ENCODE measurements at regions not wholly inside any gene's neighbourhood (a gene's known extent, or its start where the extent isn't known, plus 50 kb on each side); places are given as distances from the start of the nearest gene placed in this dataset.

DNA sequence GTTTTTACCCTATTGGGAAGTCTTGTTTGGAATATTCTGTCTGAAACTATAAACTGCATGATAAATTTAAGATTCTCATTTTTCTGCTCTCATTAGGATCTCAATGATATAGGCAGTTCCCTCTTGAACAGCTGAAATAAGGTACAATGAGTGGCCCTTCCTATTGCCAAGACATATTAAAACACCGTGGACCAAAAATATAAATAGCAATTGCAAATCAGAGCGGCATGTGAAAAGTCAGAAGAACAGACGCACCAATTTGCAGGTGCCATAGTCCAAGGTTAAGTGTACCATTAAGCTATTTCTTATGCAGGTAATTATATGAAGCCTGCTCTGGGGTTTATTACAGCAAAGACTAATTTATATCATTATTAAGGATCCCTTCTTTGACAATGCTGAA is 920.8 kb upstream of the CELF2 start:
- DNase-seq: no peak
- intact Hi-C loops (cut with DNase I): no loop called here
- no peak for ATAC-seq

DNA sequence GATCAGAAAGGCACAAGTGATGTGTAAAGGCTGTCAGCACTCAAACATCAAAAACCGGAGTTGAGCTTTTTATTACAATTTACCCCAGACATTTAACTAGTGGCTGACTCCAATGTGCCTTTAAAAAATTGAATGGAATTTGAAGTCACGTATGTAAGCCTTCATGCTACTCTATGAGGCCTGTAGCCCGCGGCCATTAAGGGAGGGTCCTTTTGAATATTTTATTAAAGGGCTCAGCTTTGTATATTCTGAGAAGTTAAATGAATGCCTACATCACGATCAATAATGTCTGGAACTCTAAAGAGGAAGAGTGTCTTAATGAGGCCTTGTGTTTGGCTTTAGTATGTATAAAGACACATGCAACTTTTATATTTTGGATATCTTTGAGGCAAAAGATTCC is 916.6 kb upstream of the CELF2 start:
- intact Hi-C loops (cut with DNase I): no loop called here
- ATAC-seq: no peak
- DNase-seq: no peak

DNA sequence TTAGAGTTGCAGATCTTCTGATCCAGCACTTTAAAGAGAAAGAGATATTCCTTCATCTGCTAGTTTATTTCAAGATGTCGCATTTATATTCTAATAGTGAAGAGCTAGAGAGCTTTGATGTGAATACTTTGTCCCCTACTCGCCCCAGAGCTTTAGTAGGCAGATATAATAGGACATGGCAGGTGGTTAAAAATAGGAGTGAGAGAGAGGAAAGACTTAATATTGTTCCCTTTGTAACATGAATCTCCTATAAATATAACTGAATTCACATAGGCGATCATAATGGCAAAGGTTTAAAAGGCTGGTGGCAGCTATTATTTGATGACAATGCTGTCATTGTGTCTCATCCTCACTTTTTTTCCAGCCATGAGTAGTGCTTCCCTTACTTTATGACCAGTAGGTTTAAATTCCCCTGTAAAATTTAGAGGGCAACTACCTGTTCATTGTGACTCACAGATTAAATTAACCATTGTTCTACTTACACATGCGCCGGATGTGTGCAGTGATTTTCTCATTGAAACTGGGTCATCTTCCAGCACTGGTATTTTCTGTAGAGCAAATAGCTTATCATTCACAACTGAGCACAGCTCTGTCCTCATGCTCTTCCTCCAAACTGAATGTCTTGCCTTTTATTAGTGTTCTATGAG is 906.7 kb upstream of the CELF2 start:
- no peak for ATAC-seq
- intact Hi-C loops (cut with DNase I): no loop called here

DNA sequence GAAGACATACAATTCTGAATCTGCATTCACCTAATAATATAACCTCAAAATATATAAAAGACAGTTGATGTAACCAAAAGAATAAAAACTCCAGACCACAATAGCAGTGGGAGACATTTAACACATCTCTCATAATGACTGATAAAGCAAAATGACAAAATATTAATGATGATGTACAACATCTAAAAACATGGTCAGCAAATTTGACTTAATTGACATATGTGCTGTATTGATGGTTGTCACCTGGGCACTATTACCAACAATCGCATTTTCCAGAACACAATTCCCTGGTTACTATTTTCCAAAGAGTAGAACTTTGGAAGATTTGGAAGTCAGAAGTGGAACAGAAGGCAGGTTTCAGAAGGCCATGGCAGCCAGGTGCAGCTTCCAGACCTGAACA is 899.5 kb upstream of the CELF2 start:
- ATAC-seq: no peak
- intact Hi-C loops (cut with DNase I): no loop called here
- DNase-seq: no peak

More for the DNA sequence above, 906.7 kb upstream of the CELF2 start:
- DNase-seq: no peak

DNA sequence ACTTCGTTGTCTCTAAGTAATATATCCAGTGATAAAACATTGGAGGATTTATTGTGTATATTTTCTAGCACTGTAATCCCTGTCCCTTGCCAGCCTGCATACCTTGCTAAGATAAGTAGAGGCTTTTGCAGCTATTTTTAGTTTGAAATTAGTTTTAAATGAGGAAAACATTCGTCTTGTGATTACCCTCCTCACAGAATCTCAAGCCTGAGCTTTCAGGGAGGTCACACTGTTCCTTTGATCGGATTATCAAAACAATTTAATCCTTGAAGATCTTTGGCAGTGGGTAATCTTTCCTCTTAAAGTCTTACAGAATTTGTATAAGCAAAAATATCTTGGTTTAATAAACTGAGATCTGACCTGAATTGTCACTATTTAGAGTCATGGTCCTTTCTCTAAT is 897.0 kb upstream of the CELF2 start:
- ATAC-seq: no peak
- intact Hi-C loops (cut with DNase I): no loop called here

DNA sequence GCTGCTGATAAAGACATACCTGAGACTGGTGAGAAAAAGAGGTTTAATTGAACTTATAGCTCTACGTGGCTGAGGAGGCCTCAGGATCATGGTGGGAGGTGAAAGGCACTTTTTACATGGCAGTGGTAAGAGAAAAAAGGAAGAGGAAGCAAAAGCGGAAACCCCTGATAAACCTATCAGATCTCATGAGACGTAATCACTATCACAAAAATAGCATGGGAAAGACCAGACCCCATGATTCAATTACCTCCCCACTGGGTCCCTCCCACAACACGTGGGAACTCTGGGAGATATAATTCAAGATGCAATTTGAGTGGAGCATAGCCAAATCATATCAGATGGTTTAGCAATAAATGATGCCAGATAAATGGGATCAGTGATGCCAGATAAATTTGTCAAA is 892.0 kb upstream of the CELF2 start:
- DNase-seq: no peak
- no peak for ATAC-seq
- intact Hi-C loops (cut with DNase I): no loop called here

More for the DNA sequence above, 897.0 kb upstream of the CELF2 start:
- no peak for DNase-seq

DNA sequence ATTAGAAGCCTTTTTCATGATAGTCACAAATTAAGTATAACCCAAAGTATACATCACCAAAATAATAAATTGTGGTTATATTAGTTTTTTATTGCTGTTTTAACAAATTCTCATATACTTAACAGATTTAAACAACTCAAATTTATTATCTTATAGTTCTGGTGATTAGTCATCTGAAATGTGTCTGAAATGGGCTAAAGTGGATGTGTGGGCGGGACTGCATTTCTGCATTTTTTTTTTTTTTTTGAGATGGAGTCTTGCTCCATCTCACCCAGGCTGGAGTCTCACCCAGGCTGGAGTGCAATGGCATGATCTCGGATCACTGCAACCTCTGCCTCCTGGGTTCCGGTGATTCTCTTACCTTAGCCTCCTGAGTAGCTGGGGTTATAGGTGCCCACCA is 891.5 kb upstream of the CELF2 start:
- DNase-seq (no peak), ATAC-seq (no peak)
- intact Hi-C loops (cut with DNase I): no loop called here

DNA sequence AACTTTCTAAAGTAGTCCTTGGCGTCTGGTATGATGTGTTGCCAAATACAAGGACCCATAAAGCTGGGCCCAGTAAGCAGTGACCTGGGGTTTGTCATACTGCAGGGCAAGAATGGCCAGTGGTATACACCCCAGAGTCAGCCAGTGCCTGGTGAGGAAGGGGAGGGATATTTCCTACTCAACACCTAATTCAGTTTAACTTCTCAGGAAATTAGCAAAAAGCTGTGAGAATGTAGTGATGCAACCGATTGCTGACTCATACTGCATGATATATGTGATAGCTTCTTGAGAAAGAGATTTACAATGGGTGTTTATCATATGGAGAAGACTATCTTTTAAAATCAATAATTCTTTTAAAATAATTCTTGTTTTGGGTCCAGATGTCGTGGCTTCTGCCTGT is 889.3 kb upstream of the CELF2 start:
- DNase-seq (no peak), ATAC-seq (no peak)

DNA sequence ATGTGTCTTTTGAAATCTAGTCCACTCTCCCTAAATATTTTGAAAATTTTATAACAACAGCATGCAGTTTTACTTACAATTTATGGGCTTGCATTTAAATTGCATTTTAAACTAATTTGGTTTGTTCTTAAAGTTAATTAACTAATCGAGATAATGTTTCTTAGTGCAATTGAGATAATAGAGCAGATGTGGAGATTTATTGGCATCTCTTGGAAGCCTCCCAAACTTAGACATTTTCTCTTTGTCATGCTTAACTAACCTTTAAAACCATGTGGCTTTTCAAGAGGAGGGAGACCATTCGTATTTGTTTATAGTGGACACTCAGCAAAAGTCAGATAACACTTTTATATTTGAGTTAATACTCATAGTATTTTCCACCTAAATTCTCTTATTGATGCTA is 887.0 kb upstream of the CELF2 start:
- intact Hi-C loops (cut with DNase I): no loop called here
- ATAC-seq: no peak
- no peak for DNase-seq

More for the DNA sequence above, 889.3 kb upstream of the CELF2 start:
- intact Hi-C loops (cut with DNase I): no loop called here

DNA sequence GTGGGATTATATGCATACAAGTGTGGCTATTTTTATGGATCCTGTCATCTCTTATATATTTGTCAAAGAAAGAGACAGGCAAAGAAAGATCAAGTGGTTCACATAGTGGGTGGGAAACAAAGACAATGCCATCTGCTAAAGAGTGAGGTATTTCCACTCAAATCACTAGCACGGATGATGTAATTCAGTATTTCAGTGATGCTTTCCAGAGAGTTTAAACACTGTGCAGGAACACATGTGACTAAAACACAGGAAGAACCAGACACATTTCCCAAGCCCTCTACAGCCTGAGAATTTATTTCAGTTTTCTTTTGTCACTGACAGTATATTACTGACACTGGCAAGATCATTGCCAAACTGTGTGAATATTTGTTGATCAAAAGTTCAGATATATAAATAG is 885.7 kb upstream of the CELF2 start:
- no peak for ATAC-seq
- no peak for DNase-seq
- intact Hi-C loops (cut with DNase I): no loop called here

DNA sequence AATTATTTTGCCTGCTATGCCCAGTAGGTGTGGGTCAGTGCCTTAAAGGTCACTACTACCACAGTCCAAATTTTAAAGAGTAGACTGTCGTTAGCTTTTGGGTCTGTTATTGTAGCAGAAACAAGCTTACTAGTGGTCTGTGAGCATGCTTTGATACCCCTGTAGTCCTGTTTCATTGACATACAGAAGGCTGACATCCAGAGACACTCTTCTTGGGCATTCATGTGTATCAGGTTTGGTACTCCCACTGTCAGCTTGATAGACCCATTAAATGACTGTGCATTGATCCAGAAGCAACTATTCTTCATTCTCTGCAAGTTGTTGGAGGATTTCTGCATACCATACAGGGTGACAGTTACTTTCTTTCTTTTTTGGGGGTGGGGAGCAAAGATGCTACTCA is 884.4 kb upstream of the CELF2 start:
- ATAC-seq: no peak
- DNase-seq: no peak
- intact Hi-C loops (cut with DNase I): no loop called here

DNA sequence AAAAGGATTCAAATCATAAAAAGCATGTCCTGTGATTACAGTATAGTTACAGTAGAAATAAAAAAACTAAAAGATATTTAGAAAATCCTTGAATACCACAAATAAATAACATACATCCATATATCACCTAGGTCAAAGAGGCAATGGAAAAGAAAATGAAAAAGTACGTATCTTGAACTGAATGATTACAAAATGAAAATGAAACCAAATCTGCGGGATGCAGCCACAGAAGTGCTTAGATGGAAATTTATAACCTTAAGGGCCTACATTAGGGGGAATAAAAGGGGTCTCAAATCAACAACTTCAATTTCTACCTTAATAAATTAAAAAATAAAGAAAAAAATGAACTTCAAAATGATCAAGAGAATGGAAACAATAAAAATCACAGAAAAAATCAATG is 879.0 kb upstream of the CELF2 start:
- intact Hi-C loops (cut with DNase I): no loop called here
- ATAC-seq: no peak

DNA sequence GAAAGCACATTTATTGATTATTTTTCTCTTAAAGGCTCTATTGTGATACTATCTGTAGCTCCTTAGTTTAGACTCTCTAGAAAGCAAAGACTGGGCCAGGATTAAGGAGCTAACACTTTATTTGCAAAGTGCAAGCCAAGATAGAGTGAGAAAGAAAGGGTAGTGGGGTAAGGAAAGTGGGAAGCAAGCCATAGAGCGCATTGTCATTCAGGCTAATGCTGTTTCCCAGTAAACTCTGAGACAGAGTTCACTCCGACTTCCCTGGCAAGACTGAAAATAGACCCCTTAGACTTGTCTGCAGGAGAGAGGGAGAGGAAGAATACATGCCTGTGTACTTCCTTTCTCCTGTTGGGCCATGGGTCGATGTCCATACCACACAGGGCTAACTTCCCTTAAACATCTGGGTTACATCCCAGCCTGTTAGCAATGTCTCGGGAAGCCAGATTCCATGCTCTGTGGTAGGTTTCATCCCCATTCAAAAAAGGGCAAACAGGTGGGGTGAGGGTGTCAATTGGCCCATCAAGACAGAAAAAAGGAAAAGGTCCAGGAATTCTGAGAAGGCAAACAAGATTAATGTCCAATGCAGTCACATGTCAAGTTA is 875.8 kb upstream of the CELF2 start:
- intact Hi-C loops (cut with DNase I): no loop called here
- ATAC-seq: no peak

More for the DNA sequence above, 879.0 kb upstream of the CELF2 start:
- DNase-seq: no peak

DNA sequence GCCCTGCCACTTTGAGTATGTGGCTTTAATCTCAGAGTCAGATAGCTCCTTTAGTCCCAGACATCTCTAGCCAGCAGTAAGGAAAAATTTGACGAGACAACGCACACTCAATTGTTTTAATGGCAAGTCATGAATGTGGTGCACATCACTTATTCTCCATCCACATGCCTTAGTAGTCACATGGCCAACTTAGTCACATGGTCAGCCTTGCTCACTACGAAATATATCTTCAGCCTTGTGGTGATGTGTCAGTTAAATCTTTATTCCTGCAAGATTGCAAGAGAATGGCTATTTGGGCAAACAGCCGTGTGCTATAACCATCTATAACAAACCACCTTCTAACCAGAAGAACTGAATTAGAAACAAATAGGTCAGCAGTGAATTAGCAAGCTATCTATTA is 871.1 kb upstream of the CELF2 start:
- ATAC-seq (no peak), DNase-seq (no peak)
- intact Hi-C loops (cut with DNase I): no loop called here

More for the DNA sequence above, 875.8 kb upstream of the CELF2 start:
- no peak for DNase-seq

DNA sequence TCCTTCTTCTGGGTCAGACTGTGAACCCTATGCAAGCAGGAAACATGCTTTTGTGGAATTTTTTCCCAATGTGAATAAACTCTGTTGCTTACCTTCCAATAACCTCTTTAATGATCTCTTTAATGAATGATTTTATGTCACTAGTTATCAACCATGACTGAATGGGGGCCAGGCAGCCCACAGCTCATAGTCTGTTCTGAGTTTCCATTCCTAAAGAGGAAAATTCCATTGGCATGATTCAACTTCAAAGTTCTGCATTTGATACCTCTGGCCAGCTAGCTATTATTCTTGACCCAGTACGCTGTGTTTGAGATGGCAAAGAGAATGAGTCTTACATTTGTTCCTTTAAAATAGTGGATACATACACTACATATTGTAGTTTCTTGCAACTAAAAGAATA is 867.8 kb upstream of the CELF2 start:
- ATAC-seq (no peak), DNase-seq (no peak)
- intact Hi-C loops (cut with DNase I): no loop called here

DNA sequence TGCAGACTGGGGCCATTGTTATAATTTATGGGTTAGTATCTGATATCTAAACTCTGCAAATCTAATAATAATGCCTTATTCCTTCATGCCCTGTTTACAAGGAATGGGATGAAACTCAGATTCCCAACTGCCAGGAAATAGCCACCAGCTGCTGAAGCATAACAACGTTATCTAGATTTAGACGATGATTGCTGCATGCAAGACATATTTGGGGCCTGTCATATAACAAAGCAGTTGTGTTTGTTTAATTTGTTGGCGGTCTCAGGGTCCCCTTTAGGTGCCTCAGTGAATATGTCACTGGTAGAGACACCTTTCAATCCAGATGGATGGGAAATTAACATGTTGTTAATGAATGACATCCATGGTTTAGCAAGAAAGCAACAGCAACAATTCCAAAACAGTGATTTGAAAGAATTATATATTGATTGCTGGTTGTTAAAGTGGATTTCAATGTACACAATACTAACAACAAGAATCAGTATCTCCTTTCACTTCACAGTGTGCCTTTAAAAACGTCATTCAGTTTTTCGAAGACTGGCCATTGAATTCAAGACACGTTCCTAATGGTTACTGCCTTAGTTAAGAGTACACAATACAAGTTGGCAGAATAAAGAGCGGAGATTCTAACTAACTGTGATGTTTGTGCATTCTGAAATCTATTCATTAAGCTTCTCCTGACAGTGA is 860.6 kb upstream of the CELF2 start:
- intact Hi-C loops (cut with DNase I): no loop called here
- ATAC-seq (no peak), DNase-seq (no peak)

DNA sequence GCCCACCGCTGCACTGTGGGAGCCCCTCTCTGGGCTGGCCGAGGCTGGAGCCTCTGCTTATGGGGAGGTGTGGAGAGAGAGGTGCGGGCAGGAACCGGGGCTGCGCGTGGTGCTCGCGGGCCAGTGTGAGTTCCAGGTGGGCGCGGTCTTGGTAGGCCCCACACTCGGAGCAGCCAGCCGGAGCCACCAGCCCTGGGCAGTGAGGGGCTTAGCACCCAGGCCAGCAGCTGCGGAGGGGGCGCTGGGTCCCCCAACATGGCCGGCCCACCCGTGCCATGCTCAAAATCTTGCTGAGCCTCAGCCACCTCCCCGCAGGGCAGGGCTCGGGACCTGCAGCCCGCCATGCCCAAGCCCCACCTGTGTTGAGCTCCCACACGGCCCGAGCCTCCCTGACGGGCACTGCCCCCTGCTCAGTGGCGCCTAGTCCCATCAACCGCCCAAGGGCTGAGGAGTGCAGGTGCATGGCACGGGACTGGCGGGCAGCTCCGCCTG is 856.8 kb upstream of the CELF2 start:
- ATAC-seq (no peak), DNase-seq (peak; percentile 14)
- intact Hi-C loops (cut with DNase I): no loop called here

DNA sequence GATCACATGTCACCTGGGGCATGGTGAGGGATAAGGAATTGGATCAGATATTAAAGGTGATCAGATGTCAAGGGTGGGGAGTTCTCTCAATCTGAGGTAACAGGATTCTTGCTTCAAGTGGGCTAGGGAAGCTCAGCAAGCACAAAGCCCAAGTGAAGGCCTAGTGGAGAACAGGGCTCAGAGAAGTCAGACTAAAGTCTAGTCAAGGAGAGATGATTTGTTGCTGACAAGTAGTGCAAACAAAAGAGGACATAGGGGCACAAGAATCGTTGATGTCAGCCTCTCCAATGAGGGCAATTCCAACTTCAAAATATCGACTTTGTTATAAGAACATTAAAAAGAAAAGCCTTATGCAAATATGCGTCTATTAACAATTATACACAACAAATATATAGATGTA is 852.8 kb upstream of the CELF2 start:
- DNase-seq (no peak), ATAC-seq (no peak)
- intact Hi-C loops (cut with DNase I): no loop called here

DNA sequence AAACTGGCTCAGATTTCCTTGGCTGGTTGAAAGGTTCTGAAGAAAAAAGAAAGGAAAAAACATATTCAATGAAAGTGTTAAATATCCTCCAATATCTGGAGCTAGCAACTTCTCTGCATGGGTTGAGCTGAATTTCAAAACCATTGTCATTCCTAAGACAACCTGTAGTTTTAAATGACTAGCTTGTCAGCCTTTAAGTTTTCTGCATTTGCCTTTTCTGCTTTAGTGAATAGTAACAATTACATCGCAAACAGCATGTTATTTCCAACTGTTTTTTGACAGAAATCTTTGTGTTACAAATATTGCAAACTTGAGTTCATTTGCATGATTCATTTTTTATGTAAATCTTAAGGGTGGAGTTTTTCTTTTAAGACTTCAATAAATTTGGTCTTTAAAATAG is 852.3 kb upstream of the CELF2 start:
- intact Hi-C loops (cut with DNase I): no loop called here
- ATAC-seq: no peak

DNA sequence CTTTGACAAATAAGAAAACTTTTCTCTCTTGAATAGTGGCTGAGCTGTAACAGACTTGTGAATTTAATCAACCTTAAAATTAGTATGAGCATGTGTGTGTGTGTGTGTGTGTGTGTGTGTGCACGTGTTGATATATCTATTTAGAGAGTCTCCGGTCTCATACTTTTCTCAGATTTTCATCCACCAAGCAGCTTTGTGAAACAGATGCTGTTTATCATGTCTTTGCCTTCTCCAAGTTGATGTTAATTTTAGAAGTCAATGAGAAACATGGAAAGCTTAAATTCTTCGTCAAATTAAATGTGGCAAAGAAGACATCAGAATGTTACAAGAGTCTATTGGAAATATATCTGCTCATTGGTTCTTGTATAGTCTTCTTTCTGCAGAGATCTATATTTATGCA is 839.2 kb upstream of the CELF2 start:
- DNase-seq (no peak), ATAC-seq (no peak)
- intact Hi-C loops (cut with DNase I): no loop called here

More for the DNA sequence above, 852.3 kb upstream of the CELF2 start:
- no peak for DNase-seq

DNA sequence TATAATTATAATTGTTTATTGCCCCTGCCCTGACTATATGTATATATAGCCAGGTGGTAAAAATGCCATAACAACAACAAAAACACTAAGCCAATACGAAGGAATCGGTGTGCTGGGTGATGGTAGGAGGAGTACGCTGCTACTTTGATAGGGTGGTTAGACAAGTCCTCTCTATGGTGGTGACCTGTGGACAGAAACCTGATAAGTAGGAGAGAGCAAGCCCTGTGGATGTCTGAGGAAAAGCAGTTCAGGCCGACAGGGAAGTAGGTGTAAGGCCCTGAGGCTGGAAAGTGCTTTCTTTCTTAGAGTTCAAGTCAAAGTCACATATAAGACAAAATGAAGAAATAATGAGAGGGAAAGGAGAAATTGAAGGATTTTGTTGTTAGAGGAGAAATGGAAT is 823.8 kb upstream of the CELF2 start:
- no peak for ATAC-seq
- no peak for DNase-seq
- intact Hi-C loops (cut with DNase I): no loop called here
